ENCODE measurements at regions not wholly inside any gene's neighbourhood (a gene's known extent, or its start where the extent isn't known, plus 50 kb on each side); places are given as distances from the start of the nearest gene placed in this dataset.

GRCh38 chr3:56911363-56911762, 109.6 kb upstream of the ARHGEF3 start:
- TF ChIP-seq CTCF (IDR thresholded peaks at IDR 0.05) (no peak), POLR2A (IDR thresholded peaks at IDR 0.05) (no peak)

All from adrenal gland (tissue), 5 donors.